ENCODE measurements at regions not wholly inside any gene's neighbourhood (a gene's known extent, or its start where the extent isn't known, plus 50 kb on each side); places are given as distances from the start of the nearest gene placed in this dataset.

- TF ChIP-seq REST (IDR thresholded peaks at IDR 0.05; ENCODE audit: unreplicated experiment): no peak
- no peak for TF ChIP-seq ETS1 (IDR thresholded peaks at IDR 0.05)
- no peak for TF ChIP-seq CREB1 (CRISPR knock-in tag; IDR thresholded peaks at IDR 0.05; ENCODE audit: low read depth)
- TF ChIP-seq ZNF114 (CRISPR knock-in tag; IDR thresholded peaks at IDR 0.05): no peak
These were observed 296.9 kb downstream of the BRD1 start (continued) for GRCh38 chr22:49530671-49531367.

DNA sequence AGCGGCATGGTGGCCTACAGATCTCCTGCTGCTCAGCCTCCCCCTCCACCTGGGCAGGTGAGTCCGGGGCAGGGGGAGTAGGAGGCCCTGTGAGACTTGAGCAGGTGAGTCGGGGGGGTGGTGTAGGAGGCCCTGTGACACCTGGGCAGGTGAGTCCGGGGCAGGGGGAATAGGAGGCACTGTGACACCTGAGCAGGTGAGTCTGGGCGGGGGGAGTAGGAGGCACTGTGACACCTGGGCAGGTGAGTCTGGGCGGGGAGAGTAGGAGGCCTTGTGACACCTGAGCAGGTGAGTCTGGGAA, 299.3 kb downstream of the BRD1 start:
- H3K9me3 Mint-ChIP-seq: no peaks in the 10 kb centered on the region; the same call in 1 of the 3 replicates
- H3K4me1 Mint-ChIP-seq: peaks cover 27% of the 10 kb centered on the region
- H3K27me3 Mint-ChIP-seq (ENCODE audit: insufficient read depth, low read depth, poor library complexity): peaks cover 6% of the 10 kb centered on the region
- Histone ChIP-seq H3F3A (replicated peaks; ENCODE audit: low read depth) (no peaks in the 10 kb centered on the region), H2AFZ (no peak overlapping the region), H3K4me1 (ENCODE audit: insufficient read depth) (no peaks in the 10 kb centered on the region), H3K36me3 (ENCODE audit: insufficient read depth) (no peaks in the 10 kb centered on the region; the same call in 1 of the 2 replicates), H3K9me2 (ENCODE audit: insufficient read depth) (no peaks in the 10 kb centered on the region), H4K20me1 (replicated peaks; ENCODE audit: insufficient read depth) (no peaks in the 10 kb centered on the region), H3K4me3 (no peak overlapping the region), H3K79me2 (replicated peaks; ENCODE audit: insufficient read depth) (no peaks in the 10 kb centered on the region), H3K4me2 (no peak overlapping the region), H3K27me3 (ENCODE audit: insufficient read depth) (no peaks in the 10 kb centered on the region), H3K27ac (ENCODE audit: low read depth) (no peak overlapping the region)
- no peaks in the 10 kb centered on the region for H3K36me3 Mint-ChIP-seq (ENCODE audit: low read depth)
- DNase-seq (ENCODE audit: low spot score): no peak
- H3K4me3 Mint-ChIP-seq: no peak overlapping the region
- ATAC-seq: no peak; the same call in 2 of the 3 replicates
- TF ChIP-seq STAT1 (IDR thresholded peaks at IDR 0.05; ENCODE audit: unreplicated experiment): no peak
- TF ChIP-seq EZH2 (IDR thresholded peaks at IDR 0.05; ENCODE audit: low read depth, unreplicated experiment): no peak
- no peak for TF ChIP-seq ETS1 (IDR thresholded peaks at IDR 0.05)
- no peak for TF ChIP-seq CREB1 (CRISPR knock-in tag; IDR thresholded peaks at IDR 0.05; ENCODE audit: low read depth)
- H3K27ac Mint-ChIP-seq: no peak overlapping the region

Data from GM23338 (cell line).